ENCODE measurements at regions not wholly inside any gene's neighbourhood (a gene's known extent, or its start where the extent isn't known, plus 50 kb on each side); places are given as distances from the start of the nearest gene placed in this dataset.

- no peak for DNase-seq (ENCODE audit: low read depth, low spot score)
- no peak for TF ChIP-seq CTCF (IDR thresholded peaks at IDR 0.05; ENCODE audit: low read depth, low read length)
- in situ Hi-C loops (cut with HindIII; ENCODE audit: low sequenced_read_pairs): no loop called here
- no peak overlapping the region for H3K4me3 ChIP-seq (ENCODE audit: low read depth, low read length)
These were observed 240.5 kb downstream of the TTLL2 start for GRCh38 chr6:167565388-167565787.

- no peak for TF ChIP-seq CTCF (IDR thresholded peaks at IDR 0.05; ENCODE audit: low read depth, low read length)
- no peak for DNase-seq (ENCODE audit: low read depth, low spot score)
- in situ Hi-C loops (cut with HindIII; ENCODE audit: low sequenced_read_pairs): no loop called here
- no peak overlapping the region for H3K4me3 ChIP-seq (ENCODE audit: low read depth, low read length)
These were observed 241.2 kb downstream of the TTLL2 start for GRCh38 chr6:167565884-167566599.

- no peak for DNase-seq (ENCODE audit: low read depth, low spot score)
- no peak overlapping the region for H3K4me3 ChIP-seq (ENCODE audit: low read depth, low read length)
- no peak for TF ChIP-seq CTCF (IDR thresholded peaks at IDR 0.05; ENCODE audit: low read depth, low read length)
- in situ Hi-C loops (cut with HindIII; ENCODE audit: low sequenced_read_pairs): no loop called here
These were observed 241.8 kb downstream of the TTLL2 start for GRCh38 chr6:167566711-167567141.

- TF ChIP-seq CTCF (IDR thresholded peaks at IDR 0.05; ENCODE audit: low read depth, low read length): no peak
- DNase-seq (ENCODE audit: low read depth, low spot score): no peak
- H3K4me3 ChIP-seq (ENCODE audit: low read depth, low read length): no peak overlapping the region
- in situ Hi-C loops (cut with HindIII; ENCODE audit: low sequenced_read_pairs): no loop called here
These were observed 242.5 kb downstream of the TTLL2 start for GRCh38 chr6:167567142-167568033.

DNA sequence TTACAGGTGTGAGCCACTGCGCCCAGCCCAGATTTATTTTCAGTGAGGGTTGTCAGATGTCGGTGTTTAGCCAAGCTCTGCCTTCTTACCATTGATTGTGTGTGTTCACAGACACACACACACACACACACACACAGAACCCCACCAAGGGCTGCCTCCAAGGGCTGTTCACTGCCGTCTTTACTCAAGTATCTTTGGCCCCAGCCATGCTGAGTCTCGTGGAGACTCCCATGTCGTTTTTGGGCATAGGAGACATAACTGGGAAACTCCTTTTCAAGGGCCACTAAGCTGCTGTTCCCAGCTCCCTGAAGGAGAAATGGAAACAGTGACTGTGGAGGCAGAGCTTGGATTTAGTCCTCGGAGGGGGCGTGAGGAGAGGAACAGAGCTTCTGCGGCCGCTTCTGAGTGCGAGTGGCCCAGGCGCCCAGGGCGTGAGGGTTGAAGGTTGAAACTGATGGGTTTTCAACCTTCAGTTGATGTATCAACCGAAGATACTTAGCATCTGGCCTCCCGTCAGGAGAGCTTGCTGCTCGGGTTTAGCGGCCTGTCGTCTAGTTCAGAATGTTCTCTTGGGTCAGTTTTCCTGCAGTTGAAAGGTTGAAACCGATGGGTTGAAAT lies 243.6 kb downstream of the TTLL2 start:
- H3K4me3 ChIP-seq (ENCODE audit: low read depth, low read length): no peak overlapping the region
- no peak for DNase-seq (ENCODE audit: low read depth, low spot score)
- in situ Hi-C loops (cut with HindIII; ENCODE audit: low sequenced_read_pairs): no loop called here
- TF ChIP-seq CTCF (IDR thresholded peaks at IDR 0.05; ENCODE audit: low read depth, low read length): no peak

GRCh38 chr6:167569041-167569805 lies 244.3 kb downstream of the TTLL2 start:
- no peak for TF ChIP-seq CTCF (IDR thresholded peaks at IDR 0.05; ENCODE audit: low read depth, low read length)
- DNase-seq (ENCODE audit: low read depth, low spot score): no peak
- no peak overlapping the region for H3K4me3 ChIP-seq (ENCODE audit: low read depth, low read length)
- in situ Hi-C loops (cut with HindIII; ENCODE audit: low sequenced_read_pairs): no loop called here
